GM12864 (cell line): ENCODE measurements at regions not wholly inside any gene's neighbourhood (a gene's known extent, or its start where the extent isn't known, plus 50 kb on each side); places are given as distances from the start of the nearest gene placed in this dataset.

Experiments used
- DNase-seq: peaks from one replicate; pipeline ENCODE4 v3.0.0-alpha.2; 2011; ENCODE audit warnings: low read depth
- H3K4me3 ChIP-seq: 2 replicates; pipeline ENCODE4 v1.5.1; 2011; ENCODE audit warnings: mild to moderate bottlenecking, low read depth, low read length, control low read depth
- CTCF ChIP-seq: IDR thresholded peaks from 2 replicates; pipeline ENCODE4 v1.5.1; 2011; ENCODE audit warnings: low read depth, mild to moderate bottlenecking, moderate library complexity, low read length, control low read depth, inconsistent platforms; ENCODE audit errors: missing control alignments

- H3K4me3 ChIP-seq, result no peak overlapping the region
- no peak for DNase-seq
- no peak for TF ChIP-seq CTCF
These were observed 185.8 kb upstream of the NREP start for GRCh38 chr5:111942661-111943401.

- no peak for DNase-seq
- TF ChIP-seq CTCF, result no peak
- H3K4me3 ChIP-seq, result no peak overlapping the region
These were observed 185.2 kb upstream of the NREP start for GRCh38 chr5:111942201-111942600.

- no peak for DNase-seq
- TF ChIP-seq CTCF, result no peak
- H3K4me3 ChIP-seq, result no peak overlapping the region
These were observed 180.1 kb upstream of the NREP start for GRCh38 chr5:111937094-111937493.

GRCh38 chr5:111935835-111936234 lies 178.8 kb upstream of the NREP start:
- no peak for DNase-seq
- no peak overlapping the region for H3K4me3 ChIP-seq
- TF ChIP-seq CTCF, result no peak

- no peak for TF ChIP-seq CTCF
- no peak overlapping the region for H3K4me3 ChIP-seq
- DNase-seq, result no peak
These were observed 178.0 kb upstream of the NREP start for GRCh38 chr5:111935009-111935408.

- DNase-seq, result no peak
- H3K4me3 ChIP-seq, result no peak overlapping the region
- TF ChIP-seq CTCF, result no peak
These were observed 177.5 kb upstream of the NREP start for GRCh38 chr5:111934511-111934910.

GRCh38 chr5:111933086-111933485 lies 176.1 kb upstream of the NREP start:
- no peak for TF ChIP-seq CTCF
- DNase-seq, result no peak
- no peak overlapping the region for H3K4me3 ChIP-seq
